Erythroblast (primary cell): ENCODE measurements at regions not wholly inside any gene's neighbourhood (a gene's known extent, or its start where the extent isn't known, plus 50 kb on each side); places are given as distances from the start of the nearest gene placed in this dataset.

Source experiments
- GATA1 ChIP-seq: IDR thresholded peaks from 2 replicates; pipeline ENCODE4 v1.6.1; 2011; ENCODE audit warnings: low read depth, mild to moderate bottlenecking, control low read depth, low read length, moderate library complexity
- POLR2A ChIP-seq: IDR thresholded peaks from 2 replicates; pipeline ENCODE4 v1.6.1; 2011; ENCODE audit warnings: mild to moderate bottlenecking, low read length

DNA sequence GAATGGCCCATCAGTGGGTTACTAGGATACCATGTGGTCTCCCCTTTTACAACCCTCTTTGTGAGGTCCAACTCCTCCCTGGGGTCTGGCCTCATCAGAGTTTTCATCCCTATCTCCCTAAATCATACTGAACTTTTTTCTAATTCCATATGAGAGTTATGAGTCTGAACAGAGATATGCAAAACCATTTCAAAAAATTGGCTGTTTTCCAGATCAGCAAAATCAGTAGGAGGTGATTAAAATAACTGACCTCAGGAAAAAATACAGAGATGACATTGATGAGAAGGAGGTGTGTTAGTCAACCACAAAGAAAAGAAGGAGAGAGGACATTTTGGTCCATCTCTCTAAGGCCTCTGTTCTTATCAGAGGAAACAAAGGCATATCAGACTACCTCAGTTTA is 200.8 kb upstream of the CFAP20DC start:
- TF ChIP-seq POLR2A (no peak), GATA1 (no peak)
